Testis (tissue), 2 donors: ENCODE measurements at regions not wholly inside any gene's neighbourhood (a gene's known extent, or its start where the extent isn't known, plus 50 kb on each side); places are given as distances from the start of the nearest gene placed in this dataset.

Source experiments
- POLR2A ChIP-seq: fragments of 450-650 bp; IDR thresholded peaks from one replicate; pipeline ENCODE4 v1.6.1; 2017; ENCODE audit warnings: antibody characterized with exemption, mild to moderate bottlenecking, moderate library complexity
- TF ChIP-seq, protein P1 (sequence below), 3 experiments: fragments of 450-650 bp in 2 of 3; fragments of 200-600 bp in 1 of 3; sonication (generic) in 1 of 3; IDR thresholded peaks; one replicate each; pipeline ENCODE4 v1.5.1; 2016 to 2019; ENCODE audit warnings: antibody characterized with exemption in 3 of 3, mild to moderate bottlenecking in 2 of 3, moderate library complexity in 1 of 3

DNA sequence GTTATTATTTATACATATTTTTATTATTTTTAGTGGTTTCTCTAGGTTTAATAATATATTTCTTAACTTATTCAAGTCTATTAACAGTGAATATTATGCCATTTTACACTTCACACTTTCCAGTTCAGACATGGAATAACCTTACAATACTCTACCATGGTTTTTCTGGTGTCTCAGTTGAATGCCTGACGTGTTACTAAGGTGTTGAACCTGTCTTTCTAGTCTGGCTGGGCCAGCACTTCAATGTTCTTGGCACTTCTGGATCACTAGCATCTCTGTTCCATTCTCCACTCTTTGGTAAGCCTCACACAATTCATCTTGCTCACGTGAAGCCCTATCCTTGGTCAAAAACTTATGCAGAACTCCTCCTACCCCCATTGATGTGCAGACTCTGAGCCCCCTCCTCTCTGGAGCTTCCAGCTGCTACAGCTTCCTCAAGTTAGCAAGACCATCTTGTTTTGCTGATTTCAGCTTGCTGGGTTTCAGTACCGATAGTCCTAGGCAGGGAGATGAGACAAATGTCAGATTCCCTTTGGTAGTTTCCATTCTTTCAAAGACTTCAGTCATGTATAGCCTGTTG is 243.1 kb downstream of the FBXO4 start:
- TF ChIP-seq POLR2A, result no peak
- TF ChIP-seq, protein P1, sequence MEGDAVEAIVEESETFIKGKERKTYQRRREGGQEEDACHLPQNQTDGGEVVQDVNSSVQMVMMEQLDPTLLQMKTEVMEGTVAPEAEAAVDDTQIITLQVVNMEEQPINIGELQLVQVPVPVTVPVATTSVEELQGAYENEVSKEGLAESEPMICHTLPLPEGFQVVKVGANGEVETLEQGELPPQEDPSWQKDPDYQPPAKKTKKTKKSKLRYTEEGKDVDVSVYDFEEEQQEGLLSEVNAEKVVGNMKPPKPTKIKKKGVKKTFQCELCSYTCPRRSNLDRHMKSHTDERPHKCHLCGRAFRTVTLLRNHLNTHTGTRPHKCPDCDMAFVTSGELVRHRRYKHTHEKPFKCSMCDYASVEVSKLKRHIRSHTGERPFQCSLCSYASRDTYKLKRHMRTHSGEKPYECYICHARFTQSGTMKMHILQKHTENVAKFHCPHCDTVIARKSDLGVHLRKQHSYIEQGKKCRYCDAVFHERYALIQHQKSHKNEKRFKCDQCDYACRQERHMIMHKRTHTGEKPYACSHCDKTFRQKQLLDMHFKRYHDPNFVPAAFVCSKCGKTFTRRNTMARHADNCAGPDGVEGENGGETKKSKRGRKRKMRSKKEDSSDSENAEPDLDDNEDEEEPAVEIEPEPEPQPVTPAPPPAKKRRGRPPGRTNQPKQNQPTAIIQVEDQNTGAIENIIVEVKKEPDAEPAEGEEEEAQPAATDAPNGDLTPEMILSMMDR (IDR thresholded peaks at IDR 0.05), result no peak
